Epithelial cell of esophagus (primary cell): ENCODE measurements at regions not wholly inside any gene's neighbourhood (a gene's known extent, or its start where the extent isn't known, plus 50 kb on each side); places are given as distances from the start of the nearest gene placed in this dataset.
"Not testable (repeated sequence)": the region's sequence is repeated elsewhere in the genome, so short reads cannot be mapped to it uniquely, and the experiment has no call there.

Experiments
- DNase-seq: peaks from one replicate; pipeline ENCODE4 v3.0.0; 2010; ENCODE audit warnings: low read depth
- H3K4me3 ChIP-seq: 2 replicates; pipeline ENCODE4 v1.5.1; 2011; ENCODE audit warnings: mild to moderate bottlenecking, low read length, control low read depth
- CTCF ChIP-seq: IDR thresholded peaks from 2 replicates; pipeline ENCODE4 v1.5.1; 2011; ENCODE audit warnings: low read depth, mild to moderate bottlenecking, low read length, control low read depth, inconsistent platforms; ENCODE audit not compliant: insufficient read depth; ENCODE audit errors: missing control alignments

DNA sequence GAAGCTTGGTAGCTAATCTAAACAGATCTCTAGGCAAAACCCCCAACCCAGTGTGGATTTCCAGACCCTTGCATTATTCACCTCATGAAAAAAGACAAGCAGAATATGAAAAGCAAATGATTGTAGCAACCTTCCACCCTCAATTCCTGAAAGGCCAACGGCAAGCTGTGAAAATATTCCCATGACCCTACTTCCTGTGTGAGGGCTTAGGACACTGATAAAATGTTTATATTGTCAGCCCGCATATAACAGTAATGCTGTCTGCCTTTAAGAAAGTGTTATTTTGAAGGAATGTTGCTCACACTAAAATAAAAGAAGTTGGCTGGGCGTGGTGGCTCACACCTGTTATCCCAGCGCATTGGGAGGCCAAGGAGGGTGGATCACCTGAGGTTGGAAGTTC is 233.5 kb upstream of the NRIP1 start:
- no peak for DNase-seq
- no peak for TF ChIP-seq CTCF
- no peak overlapping the region for H3K4me3 ChIP-seq

DNA sequence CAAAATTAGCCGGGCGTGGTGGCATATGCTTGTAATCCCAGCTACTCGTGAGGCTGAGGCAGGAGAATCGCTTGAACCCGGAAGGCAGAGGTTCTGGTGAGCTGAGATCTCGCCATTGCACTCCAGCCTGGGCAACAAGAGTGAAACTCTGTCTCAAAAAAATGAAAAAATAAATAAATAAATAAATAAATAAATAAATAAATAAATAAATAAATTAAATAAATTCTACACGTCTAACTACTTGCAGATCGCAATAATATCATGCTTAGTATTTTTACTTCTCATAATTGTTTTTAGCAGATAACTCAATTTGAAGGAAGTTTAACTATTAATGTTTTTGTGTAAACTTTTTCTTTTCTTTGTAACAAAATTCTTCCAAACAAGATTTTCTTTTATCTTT is 234.0 kb upstream of the NRIP1 start:
- H3K4me3 ChIP-seq, DNase-seq: not testable (repeated sequence)

DNA sequence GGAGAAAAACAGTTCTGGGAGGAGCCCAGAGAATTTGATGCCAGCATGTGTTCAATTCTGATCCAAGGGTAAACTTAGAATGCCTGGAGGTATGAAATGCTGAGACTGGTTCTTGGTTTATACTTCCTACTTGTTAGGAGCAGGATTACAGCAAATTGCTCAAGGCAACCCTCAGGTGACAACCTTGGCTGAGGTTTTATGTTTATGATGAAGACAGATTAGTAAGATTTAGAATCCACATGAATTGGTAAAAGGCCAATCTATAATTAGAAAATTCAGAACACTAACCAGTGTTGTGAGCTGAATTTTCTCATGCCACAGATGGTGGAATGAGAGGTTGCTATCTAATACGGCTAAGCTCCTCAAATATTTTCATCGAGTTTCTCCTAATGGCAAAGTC is 235.3 kb upstream of the NRIP1 start:
- no peak for TF ChIP-seq CTCF

DNA sequence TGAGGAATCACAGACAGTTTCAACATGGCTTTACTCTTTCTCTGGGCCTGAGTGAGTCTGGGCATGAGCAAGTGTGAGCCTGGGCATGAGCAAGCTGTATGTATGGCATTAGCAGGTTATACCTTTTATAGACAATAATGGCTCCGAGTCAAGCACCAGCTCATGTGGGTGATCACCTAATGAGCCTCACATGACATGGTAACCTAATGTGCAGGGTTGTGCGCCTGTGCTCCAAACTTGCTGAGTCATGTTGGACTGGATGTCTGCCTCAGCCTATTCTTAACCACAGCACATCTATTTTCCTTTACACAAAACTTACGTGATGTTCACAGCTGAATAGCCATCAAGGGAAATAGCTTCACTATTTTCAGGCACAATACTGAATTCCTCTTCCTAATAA is 236.2 kb upstream of the NRIP1 start:
- H3K4me3 ChIP-seq, result no peak overlapping the region
- no peak for TF ChIP-seq CTCF
- peak; percentile 70 for DNase-seq

More for the DNA sequence above, 235.3 kb upstream of the NRIP1 start:
- no peak overlapping the region for H3K4me3 ChIP-seq
- peak; percentile 53 for DNase-seq

- no peak overlapping the region for H3K4me3 ChIP-seq
- peak; percentile 22 for DNase-seq
- no peak for TF ChIP-seq CTCF
Measured at GRCh38 chr21:15301736-15302135, 236.9 kb upstream of the NRIP1 start.

GRCh38 chr21:15306271-15306670 is 241.5 kb upstream of the NRIP1 start:
- H3K4me3 ChIP-seq, result no peak overlapping the region
- no peak for TF ChIP-seq CTCF
- DNase-seq, result no peak

DNA sequence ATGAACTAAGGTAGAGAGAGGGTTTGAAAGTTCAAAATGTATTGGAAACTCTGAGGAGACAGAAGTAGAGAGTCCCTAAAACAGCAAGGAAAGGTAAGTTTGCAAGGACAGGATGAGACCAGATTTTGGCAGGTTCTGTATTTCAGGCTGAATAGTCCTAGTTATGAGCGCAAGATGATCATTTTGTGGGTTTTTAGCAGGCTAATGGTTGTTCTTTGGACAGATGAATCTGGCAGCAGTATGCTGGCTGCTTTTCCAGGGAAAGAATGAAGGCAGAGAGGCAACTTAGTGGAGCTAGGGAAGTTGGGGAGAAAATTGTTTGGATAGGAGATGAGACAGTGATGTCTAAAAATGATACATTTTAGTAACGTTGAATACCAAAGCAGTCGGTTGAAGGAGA is 243.5 kb upstream of the NRIP1 start:
- DNase-seq, result no peak
- no peak overlapping the region for H3K4me3 ChIP-seq
- TF ChIP-seq CTCF, result no peak
